Hematopoietic multipotent progenitor cell treated with erythropoietin and hydrocortisone succinate and interleukin-3 and kit ligand, for 6 days (in vitro differentiated cells): ENCODE measurements at regions not wholly inside any gene's neighbourhood (a gene's known extent, or its start where the extent isn't known, plus 50 kb on each side); places are given as distances from the start of the nearest gene placed in this dataset.

Experiments used
- DNase-seq: peaks from one replicate; pipeline ENCODE4 v3.0.0-alpha.2; 2015

- no peak for DNase-seq
These were observed 60.0 kb downstream of the ING1 start for GRCh38 chr13:110773480-110773879.

DNA sequence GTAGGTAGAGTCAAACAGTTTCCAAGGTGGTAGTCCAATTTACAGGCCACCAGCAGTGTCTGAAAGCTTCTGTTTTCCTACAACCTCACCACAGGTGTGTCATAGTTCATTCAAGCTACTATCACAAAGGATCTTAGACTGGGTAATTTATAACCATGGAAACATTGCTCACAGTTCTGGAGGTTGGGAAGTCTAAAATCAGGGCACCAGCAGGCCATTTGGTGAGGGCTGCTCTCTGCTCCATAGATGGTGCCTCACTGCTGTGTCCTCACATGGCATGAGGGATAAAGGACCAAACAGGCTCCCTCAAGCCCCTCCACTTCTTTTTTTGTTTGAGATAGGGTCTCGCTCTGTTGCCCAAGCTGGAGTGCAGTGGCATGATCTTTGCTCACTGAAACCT is 60.6 kb downstream of the ING1 start:
- no peak for DNase-seq

DNA sequence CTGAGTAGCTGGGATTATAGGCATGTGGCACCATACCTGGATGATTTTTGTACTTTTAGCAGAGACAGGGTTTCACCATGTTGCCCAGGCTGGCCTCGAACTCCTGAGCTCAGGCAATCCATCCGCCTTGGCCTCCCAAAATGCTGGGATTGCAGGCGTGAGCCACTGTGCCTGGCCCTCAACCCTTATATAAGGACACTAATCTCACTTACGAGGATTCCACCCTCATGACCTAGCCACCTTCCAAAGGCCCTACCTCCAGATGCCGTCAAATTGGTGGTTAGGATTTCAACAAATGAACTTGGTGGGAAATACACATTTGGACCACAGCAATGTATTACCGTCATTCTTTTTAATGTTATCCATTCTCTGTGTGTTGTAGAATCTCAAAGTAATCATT is 61.0 kb downstream of the ING1 start:
- no peak for DNase-seq

DNA sequence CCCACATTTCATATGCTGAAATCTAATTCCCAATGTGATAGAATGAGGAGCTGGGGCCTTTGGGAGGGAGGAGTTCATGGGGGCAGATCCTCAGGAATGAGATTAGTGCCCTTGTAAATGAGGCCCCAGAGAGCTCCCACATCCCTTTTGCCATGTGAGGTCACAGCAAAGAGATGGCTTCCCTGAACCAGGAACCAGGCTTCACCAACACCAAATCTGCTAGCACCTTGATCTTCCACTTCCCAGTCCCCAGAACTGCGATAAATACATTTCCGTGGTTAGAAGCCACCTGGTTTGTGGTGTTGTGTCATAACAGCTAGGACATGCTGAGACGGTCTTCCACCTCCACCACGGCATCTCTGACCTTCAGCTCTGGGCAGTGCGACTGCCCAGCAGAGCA is 62.1 kb downstream of the ING1 start:
- no peak for DNase-seq

DNA sequence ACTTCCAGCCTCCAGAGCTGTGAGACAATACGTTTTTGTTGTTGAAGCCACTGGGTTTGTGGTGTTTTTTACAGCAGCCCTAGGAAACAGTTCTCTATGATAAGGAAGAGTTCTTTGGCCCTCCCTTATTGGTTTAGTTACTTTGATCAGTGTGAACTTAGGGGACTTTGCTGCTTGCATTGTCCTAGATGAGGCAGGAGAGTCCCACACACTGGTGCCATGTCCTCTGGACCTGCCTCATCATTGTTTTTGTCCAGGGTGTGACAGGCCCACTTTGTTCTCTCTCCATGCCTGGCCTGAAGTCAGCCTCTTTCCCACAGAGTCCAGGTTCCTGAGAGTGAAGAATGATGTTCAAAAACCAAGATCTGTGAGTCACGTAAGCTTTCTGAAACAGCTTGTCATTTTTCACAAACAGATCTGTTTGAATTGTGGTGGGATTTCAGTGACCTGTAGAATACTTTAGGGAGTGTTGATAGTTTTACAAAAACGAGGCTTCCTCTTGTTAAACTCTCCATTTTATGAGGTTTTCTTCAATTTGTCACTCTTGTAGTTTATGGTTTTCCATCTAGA is 63.8 kb downstream of the ING1 start:
- DNase-seq, result no peak

DNA sequence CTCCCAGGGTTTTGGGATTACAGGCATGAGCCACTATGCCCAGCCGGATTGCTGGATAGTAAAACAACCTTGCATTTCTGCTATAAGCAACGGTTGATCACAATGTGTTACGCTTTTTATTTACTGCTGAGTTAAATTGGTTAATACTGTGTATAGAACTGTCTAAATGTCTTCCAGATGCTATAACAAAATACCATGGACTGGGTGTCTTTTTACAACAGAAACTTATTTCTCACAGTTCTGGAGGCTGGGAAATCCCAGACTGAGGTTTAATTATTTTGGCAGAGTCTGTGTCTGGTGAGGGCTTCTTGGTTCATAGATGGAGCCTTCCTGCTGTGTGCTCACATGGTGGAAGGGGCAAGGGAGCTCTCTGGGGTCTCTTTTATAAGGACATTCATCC is 65.5 kb downstream of the ING1 start:
- no peak for DNase-seq

GRCh38 chr13:110780422-110780821 is 66.9 kb downstream of the ING1 start:
- no peak for DNase-seq

- DNase-seq, result no peak
These were observed 68.7 kb downstream of the ING1 start for GRCh38 chr13:110782185-110782584.

- no peak for DNase-seq
These were observed 71.2 kb downstream of the ING1 start for GRCh38 chr13:110784704-110785103.

GRCh38 chr13:110788778-110789177 is 75.3 kb downstream of the ING1 start:
- no peak for DNase-seq

DNA sequence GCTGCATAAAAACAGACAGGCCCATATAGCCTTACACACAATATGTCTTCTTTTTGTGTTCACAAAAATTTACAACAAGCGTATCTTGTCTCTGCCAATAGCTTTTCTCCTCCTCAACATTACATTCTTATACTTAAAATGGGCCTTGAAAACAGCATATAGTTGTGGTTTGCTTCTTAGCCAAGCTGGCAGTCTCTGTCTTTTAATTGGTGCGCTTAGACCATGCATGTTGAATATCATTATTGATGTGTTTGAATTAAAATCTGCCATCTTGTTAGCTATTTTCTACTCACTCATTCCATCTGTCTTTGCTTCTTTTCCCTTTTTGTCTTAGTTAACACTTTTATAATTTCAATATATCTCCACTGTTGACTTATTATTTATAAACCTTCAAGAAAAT is 76.4 kb downstream of the ING1 start:
- no peak for DNase-seq

- DNase-seq, result no peak
These were observed 76.9 kb downstream of the ING1 start for GRCh38 chr13:110790371-110790770.

DNA sequence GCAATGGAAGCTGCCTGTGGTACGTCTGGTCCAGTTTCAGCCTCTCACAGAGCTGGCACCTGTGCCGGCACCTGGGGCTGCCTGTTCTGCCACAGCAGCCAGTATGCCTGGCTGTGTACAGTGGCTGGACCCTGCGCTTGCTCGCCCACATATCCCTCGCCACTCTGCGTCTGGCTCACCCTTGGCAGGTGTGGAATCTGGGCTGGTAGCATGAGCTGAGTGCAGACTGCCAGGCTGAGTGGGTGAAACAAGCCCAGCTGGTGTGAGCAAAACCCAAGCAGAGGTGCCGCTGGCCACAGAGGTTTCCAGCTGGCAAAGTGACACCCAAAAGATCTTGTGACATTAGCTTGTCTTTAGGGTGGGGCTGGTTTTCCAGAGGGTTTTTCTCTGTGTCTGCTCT is 80.7 kb downstream of the ING1 start:
- DNase-seq, result no peak

- no peak for DNase-seq
These were observed 83.9 kb downstream of the ING1 start for GRCh38 chr13:110797230-110797877.

- no peak for DNase-seq
These were observed 84.8 kb downstream of the ING1 start for GRCh38 chr13:110798081-110798994.

DNA sequence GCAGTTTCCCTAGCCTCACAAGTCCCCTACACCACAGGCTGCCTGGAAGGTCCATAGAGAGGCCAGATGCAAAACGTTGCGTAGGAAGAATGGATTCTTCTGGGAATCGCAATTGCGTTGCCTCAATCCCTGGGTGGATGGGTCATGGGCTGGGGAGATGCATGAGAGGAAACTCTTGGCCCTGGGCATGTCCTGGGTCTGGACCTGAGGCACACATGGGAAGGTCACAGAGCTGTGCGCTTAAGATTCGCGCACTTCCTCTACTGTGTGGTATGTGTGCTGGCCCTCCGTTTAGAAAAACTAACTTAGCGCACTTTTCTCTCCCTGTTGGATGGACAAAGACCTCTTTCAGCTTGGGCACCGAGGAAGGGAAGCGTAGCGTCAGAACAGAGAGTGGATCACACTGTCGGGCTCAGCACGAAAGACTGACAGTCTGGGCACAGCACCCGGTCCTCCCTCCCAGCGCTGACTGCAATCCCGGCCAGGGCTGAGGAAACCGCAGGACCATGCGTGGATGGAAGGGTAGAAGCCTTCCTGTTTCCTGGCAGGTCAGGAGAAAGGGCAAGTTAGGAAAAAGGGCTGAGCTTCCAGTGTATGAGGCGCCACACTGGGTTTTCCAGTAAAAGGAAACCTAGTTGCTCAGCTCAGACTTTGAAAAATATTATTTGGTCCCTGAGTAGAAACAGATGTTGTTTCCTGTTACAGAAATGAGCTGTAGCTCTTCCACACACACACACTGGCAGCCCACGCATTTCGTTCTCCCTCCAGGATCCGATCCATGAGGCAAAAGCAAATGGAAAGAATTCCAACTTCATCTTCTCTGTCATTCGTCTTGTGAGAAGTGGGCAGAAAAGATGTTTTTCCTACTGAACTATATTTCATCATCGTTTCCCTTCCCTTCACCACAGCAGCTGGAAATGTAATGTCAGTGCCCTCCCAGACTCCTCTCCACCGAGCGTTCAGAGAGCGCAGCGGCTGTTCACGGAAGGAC is 86.0 kb downstream of the ING1 start:
- no peak for DNase-seq

GRCh38 chr13:110801044-110801443 is 87.5 kb downstream of the ING1 start:
- no peak for DNase-seq

DNA sequence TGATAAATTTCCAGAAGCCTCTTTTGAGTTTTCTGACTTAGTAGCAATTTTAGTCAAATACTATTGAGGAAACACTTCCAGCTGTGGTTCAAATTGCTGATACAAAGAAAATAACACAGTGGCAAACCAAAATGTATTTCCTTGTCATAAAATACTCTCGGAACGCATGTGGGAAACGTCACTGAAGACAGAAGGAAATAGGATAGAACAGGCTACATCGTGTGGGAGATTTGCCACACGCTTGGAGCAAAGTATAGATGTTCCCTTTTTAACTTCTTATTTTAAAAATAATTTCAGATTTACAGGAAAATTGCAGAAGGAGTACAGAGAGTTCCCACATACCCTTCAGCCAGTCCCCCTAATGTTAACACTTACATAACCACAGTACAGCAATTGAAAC is 88.8 kb downstream of the ING1 start:
- DNase-seq, result no peak

- no peak for DNase-seq
These were observed 93.1 kb downstream of the ING1 start for GRCh38 chr13:110806636-110807035.

- DNase-seq, result no peak
These were observed 94.0 kb downstream of the ING1 start for GRCh38 chr13:110807546-110807945.

- no peak for DNase-seq
These were observed 94.6 kb downstream of the ING1 start for GRCh38 chr13:110808138-110808537.

GRCh38 chr13:110809871-110810486 is 96.5 kb downstream of the ING1 start:
- DNase-seq, result no peak
